HG03095 (cell line): ENCODE measurements at regions not wholly inside any gene's neighbourhood (a gene's known extent, or its start where the extent isn't known, plus 50 kb on each side); places are given as distances from the start of the nearest gene placed in this dataset.
"Not testable (repeated sequence)": the region's sequence is repeated elsewhere in the genome, so short reads cannot be mapped to it uniquely, and the experiment has no call there.

Source experiments
- ATAC-seq: cut with Tn5 transposase; IDR thresholded peaks from one replicate; pipeline ENCODE4 v1.9.1; 2021; ENCODE audit warnings: moderate library complexity; ENCODE audit not compliant: unreplicated experiment

- ATAC-seq, result no peak
Observed at GRCh38 chr3:191813245-191813644, 352.3 kb downstream of the PYDC2 start.

- no peak for ATAC-seq
Observed at GRCh38 chr3:191848818-191849217, 387.9 kb downstream of the PYDC2 start.

GRCh38 chr3:191859531-191859930 is 398.6 kb downstream of the PYDC2 start:
- ATAC-seq, result no peak

- no peak for ATAC-seq
Observed at GRCh38 chr3:191869738-191870415, 408.9 kb downstream of the PYDC2 start.

GRCh38 chr3:191873736-191874135 is 412.8 kb downstream of the PYDC2 start:
- no peak for ATAC-seq

- ATAC-seq, result no peak
Observed at GRCh38 chr3:191882289-191882688, 421.3 kb downstream of the PYDC2 start.

- no peak for ATAC-seq
Observed at GRCh38 chr3:191884132-191884531, 423.2 kb downstream of the PYDC2 start.

- ATAC-seq, result no peak
Observed at GRCh38 chr3:191889106-191889505, 428.1 kb downstream of the PYDC2 start.

- no peak for ATAC-seq
Observed at GRCh38 chr3:191889756-191890155, 428.8 kb downstream of the PYDC2 start.

- ATAC-seq, result no peak
Observed at GRCh38 chr3:191894406-191894805, 433.4 kb downstream of the PYDC2 start.

GRCh38 chr3:191901741-191902140 is 440.8 kb downstream of the PYDC2 start:
- no peak for ATAC-seq

- ATAC-seq, result no peak
Observed at GRCh38 chr3:191912616-191913204, 451.7 kb downstream of the PYDC2 start.

- ATAC-seq, result no peak
Observed at GRCh38 chr3:191915712-191916111, 454.7 kb downstream of the PYDC2 start.

GRCh38 chr3:191919491-191920026 is 458.6 kb downstream of the PYDC2 start:
- ATAC-seq, result no peak

GRCh38 chr3:191922570-191922969 is 461.6 kb downstream of the PYDC2 start:
- ATAC-seq, result no peak

- ATAC-seq, result not testable (repeated sequence)
Observed at GRCh38 chr3:191927183-191927817, 466.3 kb downstream of the PYDC2 start.

GRCh38 chr3:191927998-191928397 is 467.0 kb downstream of the PYDC2 start:
- not testable (repeated sequence) for ATAC-seq

- ATAC-seq, result no peak
Observed at GRCh38 chr3:191944835-191945234, 483.9 kb downstream of the PYDC2 start.

GRCh38 chr3:191952186-191952585 is 491.2 kb downstream of the PYDC2 start:
- ATAC-seq, result no peak

- ATAC-seq, result no peak
Observed at GRCh38 chr3:191952609-191953008, 491.6 kb downstream of the PYDC2 start.

- ATAC-seq, result peak; percentile 55
Observed at GRCh38 chr3:191958980-191959671, 498.2 kb downstream of the PYDC2 start.
